DND-41 (cell line): ENCODE measurements at regions not wholly inside any gene's neighbourhood (a gene's known extent, or its start where the extent isn't known, plus 50 kb on each side); places are given as distances from the start of the nearest gene placed in this dataset.
"Not testable (repeated sequence)": the region's sequence is repeated elsewhere in the genome, so short reads cannot be mapped to it uniquely, and the experiment has no call there.

Experiments
- EZH2 ChIP-seq: IDR thresholded peaks from 3 replicates; pipeline ENCODE4 v1.6.1; 2012; ENCODE audit warnings: borderline replicate concordance, low read depth, mild to moderate bottlenecking, moderate library complexity, low read length, inconsistent platforms; ENCODE audit not compliant: severe bottlenecking
- TF ChIP-seq, protein P1 (sequence below): IDR thresholded peaks from 2 replicates; pipeline ENCODE4 v1.5.1; 2012; ENCODE audit warnings: borderline replicate concordance, low read length, moderate library complexity, mild to moderate bottlenecking; ENCODE audit not compliant: poor library complexity, severe bottlenecking; ENCODE audit errors: extremely low read depth

DNA sequence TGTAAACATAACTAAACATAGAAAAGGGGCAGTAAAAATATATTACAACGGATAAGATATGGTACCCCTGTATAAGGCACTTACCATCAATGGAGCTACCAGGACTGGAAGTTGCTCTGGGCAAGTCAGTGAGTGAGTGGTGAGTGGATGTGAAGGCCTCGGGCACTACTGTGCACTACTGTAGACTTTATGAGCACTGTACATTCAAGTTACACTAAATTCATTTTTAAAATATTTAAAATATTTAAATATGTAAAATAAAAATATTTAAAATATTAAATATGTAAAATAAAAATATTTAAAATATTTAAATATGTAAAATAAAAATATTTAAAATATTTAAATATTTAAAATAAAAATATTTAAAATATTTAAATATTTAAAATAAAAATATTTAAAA, 73.6 kb downstream of the KLF15 start:
- TF ChIP-seq, protein P1, sequence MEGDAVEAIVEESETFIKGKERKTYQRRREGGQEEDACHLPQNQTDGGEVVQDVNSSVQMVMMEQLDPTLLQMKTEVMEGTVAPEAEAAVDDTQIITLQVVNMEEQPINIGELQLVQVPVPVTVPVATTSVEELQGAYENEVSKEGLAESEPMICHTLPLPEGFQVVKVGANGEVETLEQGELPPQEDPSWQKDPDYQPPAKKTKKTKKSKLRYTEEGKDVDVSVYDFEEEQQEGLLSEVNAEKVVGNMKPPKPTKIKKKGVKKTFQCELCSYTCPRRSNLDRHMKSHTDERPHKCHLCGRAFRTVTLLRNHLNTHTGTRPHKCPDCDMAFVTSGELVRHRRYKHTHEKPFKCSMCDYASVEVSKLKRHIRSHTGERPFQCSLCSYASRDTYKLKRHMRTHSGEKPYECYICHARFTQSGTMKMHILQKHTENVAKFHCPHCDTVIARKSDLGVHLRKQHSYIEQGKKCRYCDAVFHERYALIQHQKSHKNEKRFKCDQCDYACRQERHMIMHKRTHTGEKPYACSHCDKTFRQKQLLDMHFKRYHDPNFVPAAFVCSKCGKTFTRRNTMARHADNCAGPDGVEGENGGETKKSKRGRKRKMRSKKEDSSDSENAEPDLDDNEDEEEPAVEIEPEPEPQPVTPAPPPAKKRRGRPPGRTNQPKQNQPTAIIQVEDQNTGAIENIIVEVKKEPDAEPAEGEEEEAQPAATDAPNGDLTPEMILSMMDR: not testable (repeated sequence)
- TF ChIP-seq EZH2: not testable (repeated sequence)
